ENCODE measurements at regions not wholly inside any gene's neighbourhood (a gene's known extent, or its start where the extent isn't known, plus 50 kb on each side); places are given as distances from the start of the nearest gene placed in this dataset.

DNA sequence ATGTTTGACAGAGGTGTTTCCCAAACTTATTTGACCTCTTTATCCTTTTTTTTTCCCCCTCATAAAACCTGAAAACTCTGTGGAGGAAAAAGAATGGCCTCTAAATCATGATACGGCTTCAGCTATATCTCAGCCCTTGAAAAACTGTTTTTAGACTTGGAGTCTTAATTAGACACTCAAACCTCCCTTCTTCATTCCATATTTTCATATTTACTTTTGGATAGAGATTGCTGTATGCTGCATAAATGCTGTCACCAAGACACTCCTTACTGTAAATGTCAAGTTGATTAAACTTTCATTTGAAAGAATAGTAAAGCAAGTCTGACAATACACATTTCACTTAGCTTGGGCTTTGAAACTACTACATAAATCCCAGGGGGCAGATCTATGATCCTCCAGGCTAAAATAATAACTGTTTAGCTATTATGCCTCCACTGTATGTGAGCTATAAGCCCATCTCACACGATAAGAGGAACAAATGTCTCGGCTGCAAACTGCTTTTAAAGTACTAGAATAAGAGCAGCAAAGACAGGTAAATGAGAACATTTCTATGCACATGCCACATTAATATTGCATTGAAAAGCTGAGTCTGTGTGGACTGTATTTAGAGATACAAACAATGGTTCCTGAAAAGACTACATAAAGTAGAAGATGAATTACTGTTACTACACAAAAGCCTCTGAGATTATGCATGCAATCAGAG lies 141.3 kb upstream of the HMGN3 start:
- BruUV-seq (replicated peaks) = no TSS peak
- Histone ChIP-seq H3K27ac (ENCODE audit: low read depth, low read length, poor library complexity, severe bottlenecking) (no peak overlapping the region), H3K9me3 (ENCODE audit: low read depth, low read length, poor library complexity, severe bottlenecking) (no peaks in the 10 kb centered on the region), H3K36me3 (ENCODE audit: insufficient read depth, low read length, poor library complexity, severe bottlenecking) (no peaks in the 10 kb centered on the region), H3K27me3 (replicated peaks; ENCODE audit: insufficient read depth, low read depth, low read length, poor library complexity) (no peaks in the 10 kb centered on the region), H3K4me1 (ENCODE audit: insufficient read depth, low read length, poor library complexity, severe bottlenecking) (peaks cover 5% of the 10 kb centered on the region), H3K4me3 (ENCODE audit: low read depth, low read length, poor library complexity, severe bottlenecking) (no peak overlapping the region)
- POLR2A ChIA-PET (ENCODE audit: low non-redundant PET) = no interaction called here
- TF ChIP-seq, protein P1, sequence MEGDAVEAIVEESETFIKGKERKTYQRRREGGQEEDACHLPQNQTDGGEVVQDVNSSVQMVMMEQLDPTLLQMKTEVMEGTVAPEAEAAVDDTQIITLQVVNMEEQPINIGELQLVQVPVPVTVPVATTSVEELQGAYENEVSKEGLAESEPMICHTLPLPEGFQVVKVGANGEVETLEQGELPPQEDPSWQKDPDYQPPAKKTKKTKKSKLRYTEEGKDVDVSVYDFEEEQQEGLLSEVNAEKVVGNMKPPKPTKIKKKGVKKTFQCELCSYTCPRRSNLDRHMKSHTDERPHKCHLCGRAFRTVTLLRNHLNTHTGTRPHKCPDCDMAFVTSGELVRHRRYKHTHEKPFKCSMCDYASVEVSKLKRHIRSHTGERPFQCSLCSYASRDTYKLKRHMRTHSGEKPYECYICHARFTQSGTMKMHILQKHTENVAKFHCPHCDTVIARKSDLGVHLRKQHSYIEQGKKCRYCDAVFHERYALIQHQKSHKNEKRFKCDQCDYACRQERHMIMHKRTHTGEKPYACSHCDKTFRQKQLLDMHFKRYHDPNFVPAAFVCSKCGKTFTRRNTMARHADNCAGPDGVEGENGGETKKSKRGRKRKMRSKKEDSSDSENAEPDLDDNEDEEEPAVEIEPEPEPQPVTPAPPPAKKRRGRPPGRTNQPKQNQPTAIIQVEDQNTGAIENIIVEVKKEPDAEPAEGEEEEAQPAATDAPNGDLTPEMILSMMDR (conservative IDR thresholded peaks at IDR 0.05; ENCODE audit: low read depth, low read length) = no peak
- TF ChIP-seq EZH2 (IDR thresholded peaks at IDR 0.05; ENCODE audit: borderline replicate concordance, low read depth, low read length, poor library complexity, severe bottlenecking) = no peak
- CTCF ChIA-PET = no interaction called here
- DNase-seq (ENCODE audit: low spot score) = no peak
- intact Hi-C loops (cut with micrococcal nuclease; ENCODE audit: unreplicated experiment) = no loop called here

DNA sequence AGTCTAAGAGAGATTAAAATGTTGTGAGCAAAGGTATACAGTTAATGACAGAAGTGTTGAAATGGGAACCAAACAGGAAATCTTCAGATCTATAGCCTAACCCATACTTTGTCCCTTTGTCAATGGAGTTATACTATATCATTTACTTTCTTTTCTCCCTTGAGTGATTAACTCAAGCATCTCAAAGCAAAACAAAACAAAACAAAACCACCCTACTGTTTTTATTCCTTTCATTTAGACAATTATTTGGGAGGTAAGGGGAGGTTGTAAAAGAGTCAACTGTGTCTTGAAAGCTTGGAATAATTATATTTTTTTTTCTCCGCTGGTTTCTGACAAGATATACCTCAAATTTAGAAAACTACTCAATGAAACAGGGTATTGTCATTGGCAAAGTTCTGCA lies 139.8 kb upstream of the HMGN3 start:
- BruUV-seq (replicated peaks) = no TSS peak
- no peak overlapping the region for H3K4me3 ChIP-seq (ENCODE audit: low read depth, low read length, poor library complexity, severe bottlenecking)
- no peak for DNase-seq (ENCODE audit: low spot score)
- H3K36me3 ChIP-seq (ENCODE audit: insufficient read depth, low read length, poor library complexity, severe bottlenecking) = no peaks in the 10 kb centered on the region
- ChIA-PET CTCF (no interaction called here), POLR2A (ENCODE audit: low non-redundant PET) (no interaction called here)
- peaks cover 5% of the 10 kb centered on the region for H3K4me1 ChIP-seq (ENCODE audit: insufficient read depth, low read length, poor library complexity, severe bottlenecking)
- H3K27me3 ChIP-seq (replicated peaks; ENCODE audit: insufficient read depth, low read depth, low read length, poor library complexity) = no peaks in the 10 kb centered on the region
- H3K27ac ChIP-seq (ENCODE audit: low read depth, low read length, poor library complexity, severe bottlenecking) = no peak overlapping the region
- H3K9me3 ChIP-seq (ENCODE audit: low read depth, low read length, poor library complexity, severe bottlenecking) = no peaks in the 10 kb centered on the region
- TF ChIP-seq, protein P1 (conservative IDR thresholded peaks at IDR 0.05; ENCODE audit: low read depth, low read length) = no peak
- no peak for TF ChIP-seq EZH2 (IDR thresholded peaks at IDR 0.05; ENCODE audit: borderline replicate concordance, low read depth, low read length, poor library complexity, severe bottlenecking)
- intact Hi-C loops (cut with micrococcal nuclease; ENCODE audit: unreplicated experiment) = no loop called here

DNA sequence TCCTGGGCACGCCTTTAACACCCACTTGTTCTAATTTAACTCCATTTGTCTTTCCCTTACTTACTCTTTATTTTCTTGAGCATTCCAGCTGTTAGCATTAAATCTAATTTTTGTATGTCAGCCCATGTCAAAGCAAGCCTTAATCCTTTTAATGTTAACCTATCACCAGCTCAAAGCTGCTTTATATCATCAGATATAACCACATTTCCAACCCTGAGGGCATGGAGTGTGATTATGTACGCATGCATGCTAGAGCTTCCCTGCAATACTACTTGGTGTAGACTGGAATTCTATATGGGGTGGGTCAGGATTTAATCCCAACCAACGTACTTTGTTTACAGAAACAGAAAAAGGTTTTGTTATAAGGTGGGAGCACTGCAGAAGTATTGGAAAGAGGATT lies 139.4 kb upstream of the HMGN3 start:
- no TSS peak for BruUV-seq (replicated peaks)
- POLR2A ChIA-PET (ENCODE audit: low non-redundant PET) = no interaction called here
- DNase-seq (ENCODE audit: low spot score) = peak; percentile 32

More for the DNA sequence above, 139.4 kb upstream of the HMGN3 start:
- CTCF ChIA-PET = no interaction called here
- Histone ChIP-seq H3K27me3 (replicated peaks; ENCODE audit: insufficient read depth, low read depth, low read length, poor library complexity) (no peaks in the 10 kb centered on the region), H3K36me3 (ENCODE audit: insufficient read depth, low read length, poor library complexity, severe bottlenecking) (no peaks in the 10 kb centered on the region), H3K4me1 (ENCODE audit: insufficient read depth, low read length, poor library complexity, severe bottlenecking) (peaks cover 5% of the 10 kb centered on the region), H3K27ac (ENCODE audit: low read depth, low read length, poor library complexity, severe bottlenecking) (no peak overlapping the region), H3K4me3 (ENCODE audit: low read depth, low read length, poor library complexity, severe bottlenecking) (no peak overlapping the region), H3K9me3 (ENCODE audit: low read depth, low read length, poor library complexity, severe bottlenecking) (no peaks in the 10 kb centered on the region)
- TF ChIP-seq, protein P1 (conservative IDR thresholded peaks at IDR 0.05; ENCODE audit: low read depth, low read length) = no peak
- TF ChIP-seq EZH2 (IDR thresholded peaks at IDR 0.05; ENCODE audit: borderline replicate concordance, low read depth, low read length, poor library complexity, severe bottlenecking) = no peak
- intact Hi-C loops (cut with micrococcal nuclease; ENCODE audit: unreplicated experiment) = no loop called here

Data from A673 (cell line).